Natural killer cell treated with Interleukin-12 subunit alpha and Interleukin-12 subunit beta and Interleukin-15 and Interleukin-18, amount 100 ng/mL, for 72 hours (primary cell): ENCODE measurements at regions not wholly inside any gene's neighbourhood (a gene's known extent, or its start where the extent isn't known, plus 50 kb on each side); places are given as distances from the start of the nearest gene placed in this dataset.
"Not testable (repeated sequence)": the region's sequence is repeated elsewhere in the genome, so short reads cannot be mapped to it uniquely, and the experiment has no call there.

Experiments used
- ATAC-seq, 2 donors: fragments of 150-1000 bp; cut with Tn5 transposase in 1 of 2; sonication (Bioruptor Pico), chemical (Tn5 transposase) in 1 of 2; 2 replicates each; pipeline ENCODE4 v1.10.0; 2021
- DNase-seq: peaks from one replicate; pipeline ENCODE4 v3.0.0; 2022; ENCODE audit warnings: low spot score
- H3K27ac Mint-ChIP-seq, 2 donors: 1 replicate in 1 of 2; 2 replicates in 1 of 2; pipeline ENCODE4 v1.8.0; 2022; ENCODE audit warnings: mixed read lengths in 2 of 2, mild to moderate bottlenecking in 1 of 2, moderate library complexity in 1 of 2
- H3K27me3 Mint-ChIP-seq, 2 donors: 1 replicate in 1 of 2; 2 replicates in 1 of 2; pipeline ENCODE4 v1.8.0; 2022; ENCODE audit warnings: mixed read lengths in 2 of 2
- H3K36me3 Mint-ChIP-seq: one replicate; pipeline ENCODE4 v1.8.0; 2022; ENCODE audit warnings: mixed read lengths
- H3K4me1 Mint-ChIP-seq, 2 donors: 1 replicate in 1 of 2; 2 replicates in 1 of 2; pipeline ENCODE4 v1.8.0; 2022; ENCODE audit warnings: low read depth in 2 of 2, mixed read lengths in 2 of 2, mild to moderate bottlenecking in 1 of 2
- H3K4me3 Mint-ChIP-seq: one replicate; pipeline ENCODE4 v1.8.0; 2022; ENCODE audit warnings: mixed read lengths
- H3K9me3 Mint-ChIP-seq: 2 replicates; pipeline ENCODE4 v1.8.0; 2022; ENCODE audit warnings: mixed read lengths

- Mint-ChIP-seq H3K27ac (no peak overlapping the region), H3K4me1 (no peaks in the 10 kb centered on the region), H3K27me3 (peaks cover 0 to 2% of the 10 kb centered on the region in 2 donors), H3K4me3 (no peak overlapping the region), H3K9me3 (no peaks in the 10 kb centered on the region), H3K36me3 (no peaks in the 10 kb centered on the region)
- DNase-seq (no peak), ATAC-seq (no peak)
Observed at GRCh38 chr12:131381716-131382430, 329.0 kb upstream of the SFSWAP start.

DNA sequence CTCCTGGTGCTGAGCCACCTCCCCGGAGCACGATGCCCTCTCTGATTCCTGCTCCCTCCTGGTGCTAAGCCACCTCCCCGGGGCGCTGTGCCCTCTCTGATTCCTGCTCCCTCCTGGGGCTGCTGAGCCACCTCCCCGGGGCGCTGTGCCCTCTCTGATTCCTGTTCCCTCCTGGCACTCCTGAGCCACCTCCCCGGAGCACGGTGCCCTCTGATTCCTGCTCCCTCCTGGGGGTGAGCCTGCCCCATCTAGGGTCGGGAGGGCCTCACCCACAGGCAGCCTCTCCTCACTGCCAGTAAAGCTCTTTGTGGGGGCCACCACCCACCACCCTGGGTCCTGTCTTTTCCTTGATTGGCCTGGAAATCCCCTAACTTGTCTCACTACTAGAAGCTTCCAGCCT is 327.6 kb upstream of the SFSWAP start:
- Mint-ChIP-seq H3K27ac (no peak overlapping the region), H3K4me3 (no peak overlapping the region), H3K9me3 (no peaks in the 10 kb centered on the region), H3K36me3 (no peaks in the 10 kb centered on the region), H3K4me1 (no peaks in the 10 kb centered on the region), H3K27me3 (peaks cover 0 to 2% of the 10 kb centered on the region in 2 donors)
- ATAC-seq (no peak), DNase-seq (no peak)

DNA sequence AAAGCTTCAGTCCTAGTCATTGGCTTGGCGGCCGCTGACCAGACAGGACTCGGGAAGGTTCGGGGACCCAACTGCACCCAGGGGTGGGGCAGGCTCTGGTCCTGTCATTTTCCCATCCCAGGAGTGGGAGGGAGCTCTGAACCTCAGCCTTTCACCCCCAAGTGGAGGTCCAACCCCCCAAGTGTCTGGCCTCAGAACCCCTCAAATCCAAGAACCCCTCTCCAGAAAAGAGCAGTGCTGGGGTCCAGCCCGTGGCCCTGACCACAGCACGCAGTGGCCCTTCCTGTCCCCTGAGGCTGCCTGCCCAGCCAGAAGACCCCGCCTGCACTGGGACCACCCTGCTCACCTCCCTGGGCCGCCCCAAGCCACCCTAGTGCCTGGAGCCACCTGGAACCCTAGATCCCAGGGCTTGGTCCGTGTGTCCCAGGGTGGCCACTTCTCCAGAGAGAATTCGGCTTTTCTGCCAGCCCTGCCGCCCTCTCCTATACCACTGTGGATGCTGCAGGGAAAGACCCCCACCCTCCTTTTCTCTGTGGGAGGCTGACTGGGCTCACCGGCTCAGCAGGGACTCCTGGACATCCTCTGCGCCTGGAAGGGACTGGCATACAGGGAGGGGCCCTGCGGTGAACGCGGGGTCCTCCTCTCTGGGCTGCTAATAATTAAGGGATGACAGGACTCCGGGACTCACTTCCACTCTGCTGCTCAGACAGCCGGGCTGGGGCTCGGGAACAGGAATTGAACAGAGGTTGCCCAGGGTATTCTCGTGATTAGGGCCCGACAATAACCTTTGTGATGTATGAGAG is 326.9 kb upstream of the SFSWAP start:
- Mint-ChIP-seq H3K4me3 (no peak overlapping the region), H3K4me1 (no peaks in the 10 kb centered on the region), H3K27me3 (peaks cover 0 to 2% of the 10 kb centered on the region in 2 donors), H3K9me3 (no peaks in the 10 kb centered on the region), H3K27ac (no peak overlapping the region), H3K36me3 (no peaks in the 10 kb centered on the region)
- ATAC-seq (no peak), DNase-seq (no peak)

DNA sequence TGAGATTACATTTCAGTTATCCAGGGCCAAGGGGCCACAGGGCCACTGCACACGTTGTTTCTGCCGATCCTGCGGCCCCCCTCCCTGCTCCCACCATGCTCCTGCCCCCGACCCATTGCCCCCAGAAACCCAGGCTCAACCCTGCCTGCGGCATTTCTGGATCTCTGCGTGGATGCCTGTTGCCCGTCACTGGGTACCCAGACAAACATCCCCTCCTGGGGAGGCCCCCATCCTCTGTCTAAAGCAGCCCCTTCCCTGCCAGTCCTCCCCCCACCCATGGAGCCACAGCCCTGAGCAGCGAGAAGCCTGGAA is 326.4 kb upstream of the SFSWAP start:
- no peak overlapping the region for H3K4me3 Mint-ChIP-seq
- no peaks in the 10 kb centered on the region for H3K4me1 Mint-ChIP-seq
- peaks cover 0 to 2% of the 10 kb centered on the region in 2 donors for H3K27me3 Mint-ChIP-seq
- DNase-seq (no peak), ATAC-seq (no peak)
- H3K9me3 Mint-ChIP-seq = no peaks in the 10 kb centered on the region
- H3K36me3 Mint-ChIP-seq = no peaks in the 10 kb centered on the region
- H3K27ac Mint-ChIP-seq = no peak overlapping the region

- Mint-ChIP-seq H3K4me1 (no peaks in the 10 kb centered on the region), H3K27ac (no peak overlapping the region), H3K4me3 (no peak overlapping the region), H3K9me3 (no peaks in the 10 kb centered on the region), H3K27me3 (peaks cover 3 to 6% of the 10 kb centered on the region in 2 donors), H3K36me3 (no peaks in the 10 kb centered on the region)
- no peak for ATAC-seq
- DNase-seq = no peak
Observed at GRCh38 chr12:131385313-131386166, 325.4 kb upstream of the SFSWAP start.

DNA sequence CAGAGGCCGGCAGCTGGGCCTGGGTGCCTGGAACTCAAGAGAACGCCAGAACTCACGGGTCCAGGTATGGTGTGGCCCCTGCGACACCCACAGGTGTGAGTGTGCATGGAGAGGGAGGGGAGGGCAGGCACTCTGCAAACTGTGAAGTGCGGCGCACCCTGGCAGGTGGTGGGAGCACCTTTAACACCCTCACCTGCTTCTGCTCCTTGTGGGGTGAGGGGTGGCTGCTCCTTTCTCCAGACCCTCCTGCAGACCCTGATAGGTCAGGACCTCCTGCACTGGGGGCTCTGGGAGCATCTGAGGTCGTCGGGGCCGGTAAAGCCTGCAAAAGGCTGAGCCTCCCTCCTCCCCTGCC is 324.7 kb upstream of the SFSWAP start:
- Mint-ChIP-seq H3K36me3 (no peaks in the 10 kb centered on the region), H3K27ac (no peak overlapping the region), H3K4me3 (no peak overlapping the region), H3K27me3 (peaks cover 3 to 6% of the 10 kb centered on the region in 2 donors), H3K4me1 (no peaks in the 10 kb centered on the region), H3K9me3 (no peaks in the 10 kb centered on the region)
- DNase-seq = no peak
- ATAC-seq = no peak

GRCh38 chr12:131386781-131387180 is 324.1 kb upstream of the SFSWAP start:
- H3K9me3 Mint-ChIP-seq = no peaks in the 10 kb centered on the region
- no peak overlapping the region for H3K27ac Mint-ChIP-seq
- no peak overlapping the region for H3K4me3 Mint-ChIP-seq
- no peak for DNase-seq
- H3K4me1 Mint-ChIP-seq = no peaks in the 10 kb centered on the region
- H3K36me3 Mint-ChIP-seq = no peaks in the 10 kb centered on the region
- no peak for ATAC-seq
- peaks cover 3 to 6% of the 10 kb centered on the region in 2 donors for H3K27me3 Mint-ChIP-seq

DNA sequence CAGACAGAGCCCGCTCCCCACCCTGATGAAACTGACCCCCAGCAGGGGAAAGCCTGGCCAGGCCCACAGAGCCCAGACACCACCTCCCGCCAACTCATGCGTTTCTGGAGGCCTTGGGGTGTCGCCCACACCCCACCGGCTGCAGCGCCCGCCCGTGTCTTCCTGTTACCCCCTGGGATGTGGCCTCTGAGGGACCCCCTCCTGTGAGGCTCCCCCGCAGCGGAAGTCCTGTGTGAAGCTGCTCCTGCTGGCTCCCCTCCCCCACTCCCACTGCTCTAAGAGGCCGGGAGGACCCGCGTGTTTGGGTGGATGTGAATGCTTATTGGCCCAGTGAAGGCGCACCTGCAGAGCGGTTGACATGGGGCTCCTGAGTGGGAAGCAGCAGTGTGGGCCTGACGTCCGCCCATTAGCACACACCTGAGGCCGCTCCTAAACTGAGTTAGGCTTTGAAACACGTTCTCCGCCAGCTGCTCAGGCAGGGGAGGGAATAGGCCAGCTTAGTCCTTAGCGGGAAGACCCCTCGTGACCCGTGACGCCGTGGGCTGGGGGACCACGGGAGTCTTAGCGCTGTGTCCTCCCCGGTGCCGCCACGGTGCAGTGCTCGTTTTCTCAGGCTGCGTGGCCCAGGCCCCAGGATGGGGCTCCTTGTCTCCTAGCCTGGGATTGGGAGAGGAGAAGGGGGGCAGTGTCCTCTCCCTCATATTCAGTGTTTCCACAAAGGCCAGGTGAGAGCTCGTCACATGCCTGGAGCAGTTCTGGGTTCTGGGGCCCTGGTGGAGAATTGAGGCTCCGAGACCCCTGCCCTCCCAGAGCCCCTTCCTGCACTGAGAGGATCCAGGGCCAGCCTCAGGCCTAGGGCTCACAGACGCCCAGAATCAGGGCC is 323.4 kb upstream of the SFSWAP start:
- Mint-ChIP-seq H3K36me3 (no peaks in the 10 kb centered on the region), H3K9me3 (no peaks in the 10 kb centered on the region), H3K27me3 (peaks cover 3 to 6% of the 10 kb centered on the region in 2 donors), H3K27ac (no peak overlapping the region), H3K4me1 (no peaks in the 10 kb centered on the region), H3K4me3 (no peak overlapping the region)
- ATAC-seq (no peak), DNase-seq (no peak)

DNA sequence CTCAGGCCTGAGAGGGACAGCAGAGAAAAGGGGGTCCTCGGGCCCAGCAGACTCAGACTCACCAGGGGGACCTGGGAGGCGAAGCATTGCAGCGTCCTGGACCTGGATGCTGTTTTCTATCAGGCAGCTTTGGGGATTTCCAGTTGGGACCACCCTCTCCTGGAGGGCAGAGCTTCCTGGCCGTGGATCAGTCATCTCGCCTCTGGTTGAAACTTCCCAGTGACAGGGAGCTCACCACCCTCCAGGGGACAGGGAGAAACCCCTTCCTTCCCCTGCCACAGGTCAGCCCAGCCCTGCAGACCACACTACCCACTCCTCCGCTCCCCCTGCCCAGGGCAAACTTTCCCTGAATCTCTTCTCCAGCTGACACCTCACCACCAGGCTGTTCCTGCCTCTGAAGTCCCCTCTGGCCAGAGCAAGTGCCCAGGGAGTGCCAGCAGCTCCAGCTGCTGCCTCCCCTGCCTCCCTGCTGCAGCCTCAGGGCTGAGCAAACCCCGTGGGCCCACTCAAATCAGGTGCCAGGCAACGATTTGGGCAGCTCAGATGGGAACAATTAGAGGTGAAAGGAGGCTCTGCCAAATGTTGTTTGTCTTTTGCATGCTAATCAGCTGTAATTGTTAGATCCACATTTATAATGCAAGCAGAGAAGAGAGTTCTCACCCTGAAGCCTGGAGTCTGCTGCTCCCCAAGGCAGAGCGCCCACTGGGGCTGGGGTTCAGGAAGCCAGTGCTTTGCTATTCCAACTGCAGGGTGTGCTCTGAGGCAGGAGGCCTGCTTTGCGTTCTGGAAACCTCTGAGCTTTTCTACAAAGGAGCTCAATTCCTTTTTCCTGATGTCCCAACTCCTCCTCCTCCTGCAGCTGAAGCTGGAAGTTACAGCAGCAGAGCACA is 322.5 kb upstream of the SFSWAP start:
- H3K9me3 Mint-ChIP-seq, ATAC-seq, H3K27me3 Mint-ChIP-seq, H3K36me3 Mint-ChIP-seq, H3K4me3 Mint-ChIP-seq, DNase-seq, H3K4me1 Mint-ChIP-seq, H3K27ac Mint-ChIP-seq: not testable (repeated sequence)

GRCh38 chr12:131389054-131390013 is 321.6 kb upstream of the SFSWAP start:
- Mint-ChIP-seq H3K4me1 (no peaks in the 10 kb centered on the region), H3K27me3 (peaks cover 3 to 6% of the 10 kb centered on the region in 2 donors), H3K27ac (no peak overlapping the region), H3K36me3 (no peaks in the 10 kb centered on the region), H3K9me3 (no peaks in the 10 kb centered on the region), H3K4me3 (no peak overlapping the region)
- no peak for DNase-seq
- ATAC-seq = peak; percentile 36 to 55

DNA sequence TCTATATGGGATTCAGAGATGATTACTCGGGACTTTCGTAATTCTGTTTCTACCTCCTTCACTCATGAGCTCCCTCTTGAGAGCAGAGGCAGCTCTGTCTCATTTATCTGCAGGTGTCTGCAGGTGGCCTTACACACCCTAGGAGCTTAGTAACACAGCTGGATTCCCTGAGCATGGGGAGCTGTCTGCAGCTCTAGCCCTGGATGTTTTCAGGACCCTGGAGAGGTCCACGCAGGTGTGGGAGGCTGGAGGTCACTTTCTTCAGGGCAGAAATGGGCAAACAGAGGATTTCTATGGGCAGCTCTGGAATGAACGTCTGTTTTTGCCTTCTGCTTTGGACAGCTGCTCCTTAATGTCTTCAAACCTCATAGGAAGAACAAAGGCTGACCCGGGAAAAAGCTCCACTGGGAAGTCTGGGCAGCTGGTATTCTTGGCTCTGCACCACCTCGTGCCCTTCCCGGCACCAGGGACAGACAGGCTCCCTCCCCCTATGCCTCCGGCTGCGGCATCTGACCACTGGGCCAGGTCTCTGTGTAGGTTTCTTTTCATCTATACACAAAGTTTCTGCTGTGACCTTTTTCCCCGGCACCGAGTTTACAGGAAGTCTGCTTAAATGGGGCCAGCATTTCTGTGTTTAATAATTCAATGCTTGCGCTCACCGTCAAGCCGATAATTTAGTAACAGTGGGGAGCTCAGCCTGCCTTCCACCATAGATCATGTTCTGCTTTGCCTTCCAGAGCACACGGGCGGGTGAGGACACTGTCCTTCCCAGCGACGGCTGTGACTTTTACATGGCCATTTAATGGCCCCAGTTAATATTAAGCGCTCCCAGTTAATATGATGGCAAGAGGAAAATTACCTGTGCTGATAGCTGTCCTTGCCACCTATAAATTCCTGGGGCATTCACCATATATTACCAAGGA is 320.2 kb upstream of the SFSWAP start:
- Mint-ChIP-seq H3K27me3 (peaks cover 3 to 6% of the 10 kb centered on the region in 2 donors), H3K9me3 (no peaks in the 10 kb centered on the region), H3K27ac (no peak overlapping the region), H3K36me3 (no peaks in the 10 kb centered on the region), H3K4me3 (no peak overlapping the region), H3K4me1 (no peaks in the 10 kb centered on the region)
- no peak for ATAC-seq
- DNase-seq = no peak
